Left ventricle myocardium inferior (tissue), 1 donor: ENCODE measurements at regions not wholly inside any gene's neighbourhood (a gene's known extent, or its start where the extent isn't known, plus 50 kb on each side); places are given as distances from the start of the nearest gene placed in this dataset.

Experiments used
- DNase-seq: peaks from one replicate; pipeline ENCODE4 v3.0.0-alpha.2; 2020
- H3K27ac ChIP-seq: fragments of 200-600 bp; replicated peaks from 2 replicates; pipeline ENCODE4 v1.8.0; 2021
- H3K27me3 ChIP-seq: fragments of 200-600 bp; 2 replicates; pipeline ENCODE4 v1.8.0; 2021; ENCODE audit warnings: low read depth
- H3K36me3 ChIP-seq: fragments of 200-600 bp; 2 replicates; pipeline ENCODE4 v1.8.0; 2021
- H3K4me1 ChIP-seq: fragments of 200-600 bp; 2 replicates; pipeline ENCODE4 v1.8.0; 2021
- H3K4me3 ChIP-seq: fragments of 200-600 bp; 2 replicates; pipeline ENCODE4 v1.8.0; 2021; ENCODE audit warnings: mild to moderate bottlenecking, moderate library complexity
- H3K9me3 ChIP-seq: fragments of 200-600 bp; replicated peaks from 2 replicates; pipeline ENCODE4 v1.8.0; 2021
- intact Hi-C: fragments of 100-400 bp; cut with micrococcal nuclease; formaldehyde crosslinking; loops from one replicate; pipeline ENCODE4 v1.11.0; 2022
- TF ChIP-seq, protein P1 (sequence below): fragments of 200-600 bp; IDR thresholded peaks from 2 replicates; pipeline ENCODE4 v1.8.0; 2021; ENCODE audit warnings: antibody characterized with exemption, mild to moderate bottlenecking, borderline replicate concordance
- donor health status: DM: no; HTN: yes; CAD: no; lungs with severe emphysema.

DNA sequence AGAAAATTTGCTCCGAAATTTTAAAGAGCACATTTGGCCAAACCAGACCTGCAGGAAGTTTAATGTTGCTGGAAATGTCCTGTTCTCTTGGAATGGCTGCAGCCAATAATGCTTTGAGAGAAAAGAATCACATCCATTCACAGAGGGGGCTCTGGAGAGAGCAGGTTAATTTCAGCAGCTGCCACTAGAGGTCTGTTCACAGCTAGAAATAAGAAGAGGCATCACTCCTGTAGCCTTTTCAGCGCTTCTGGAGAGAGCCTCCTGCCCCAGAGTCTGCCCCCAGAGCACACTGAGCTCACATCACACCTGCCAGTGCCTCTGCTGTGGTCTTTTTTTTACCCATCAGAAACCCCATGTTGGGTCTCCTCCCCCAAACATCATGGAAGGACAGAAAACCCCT, 124.8 kb upstream of the RAD23B start:
- Histone ChIP-seq H3K9me3 (peaks cover 12% of the 10 kb centered on the region), H3K4me3 (no peak overlapping the region), H3K27ac (no peak overlapping the region), H3K36me3 (no peaks in the 10 kb centered on the region), H3K27me3 (no peaks in the 10 kb centered on the region), H3K4me1 (no peaks in the 10 kb centered on the region)
- TF ChIP-seq, protein P1, sequence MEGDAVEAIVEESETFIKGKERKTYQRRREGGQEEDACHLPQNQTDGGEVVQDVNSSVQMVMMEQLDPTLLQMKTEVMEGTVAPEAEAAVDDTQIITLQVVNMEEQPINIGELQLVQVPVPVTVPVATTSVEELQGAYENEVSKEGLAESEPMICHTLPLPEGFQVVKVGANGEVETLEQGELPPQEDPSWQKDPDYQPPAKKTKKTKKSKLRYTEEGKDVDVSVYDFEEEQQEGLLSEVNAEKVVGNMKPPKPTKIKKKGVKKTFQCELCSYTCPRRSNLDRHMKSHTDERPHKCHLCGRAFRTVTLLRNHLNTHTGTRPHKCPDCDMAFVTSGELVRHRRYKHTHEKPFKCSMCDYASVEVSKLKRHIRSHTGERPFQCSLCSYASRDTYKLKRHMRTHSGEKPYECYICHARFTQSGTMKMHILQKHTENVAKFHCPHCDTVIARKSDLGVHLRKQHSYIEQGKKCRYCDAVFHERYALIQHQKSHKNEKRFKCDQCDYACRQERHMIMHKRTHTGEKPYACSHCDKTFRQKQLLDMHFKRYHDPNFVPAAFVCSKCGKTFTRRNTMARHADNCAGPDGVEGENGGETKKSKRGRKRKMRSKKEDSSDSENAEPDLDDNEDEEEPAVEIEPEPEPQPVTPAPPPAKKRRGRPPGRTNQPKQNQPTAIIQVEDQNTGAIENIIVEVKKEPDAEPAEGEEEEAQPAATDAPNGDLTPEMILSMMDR = peak; percentile 59
- no peak for DNase-seq
- intact Hi-C loops = no loop called here

DNA sequence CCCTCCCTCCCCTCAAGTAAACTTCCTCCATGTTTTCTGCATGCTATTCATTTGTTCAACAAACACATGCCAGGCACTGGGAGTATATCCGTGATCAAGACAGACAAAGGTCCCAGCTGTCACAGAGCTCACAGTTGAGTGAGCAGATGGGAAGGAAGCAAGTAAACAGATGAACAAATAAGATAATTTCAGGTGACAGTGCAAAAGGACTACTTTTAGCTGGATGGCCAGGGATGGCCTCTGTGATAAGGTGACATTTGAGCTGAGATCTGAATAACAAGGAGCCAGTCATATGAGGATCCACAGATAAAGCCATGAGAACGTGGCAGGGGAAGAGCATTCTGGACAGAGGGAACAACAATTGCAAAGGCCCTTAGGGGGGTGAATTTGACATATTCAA, 121.7 kb upstream of the RAD23B start:
- TF ChIP-seq, protein P1 = no peak
- Histone ChIP-seq H3K27ac (no peak overlapping the region), H3K9me3 (peaks cover 12% of the 10 kb centered on the region), H3K4me3 (no peak overlapping the region), H3K4me1 (no peaks in the 10 kb centered on the region), H3K36me3 (no peaks in the 10 kb centered on the region), H3K27me3 (no peaks in the 10 kb centered on the region)
- no peak for DNase-seq
- intact Hi-C loops = no loop called here

DNA sequence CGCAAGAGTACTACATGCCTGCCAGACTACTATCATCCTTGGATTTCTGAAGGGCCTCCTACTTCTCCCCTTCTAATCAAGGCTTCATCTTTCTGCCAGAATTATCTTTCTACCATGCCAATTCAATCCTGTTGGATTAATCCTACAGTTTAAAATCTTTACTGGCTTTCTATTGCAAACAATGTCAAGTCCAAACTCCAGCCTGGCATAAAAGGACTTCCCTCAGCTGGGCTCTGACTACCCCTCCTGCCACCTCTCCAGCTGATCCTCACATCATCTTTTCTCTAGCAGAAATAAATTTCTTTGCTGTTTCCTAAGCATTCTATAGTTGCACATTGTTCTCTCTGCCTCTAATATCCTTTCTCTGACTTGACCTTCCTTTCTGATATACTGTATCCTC, 119.7 kb upstream of the RAD23B start:
- Histone ChIP-seq H3K4me3 (no peak overlapping the region), H3K36me3 (no peaks in the 10 kb centered on the region), H3K9me3 (peaks cover 12% of the 10 kb centered on the region), H3K27me3 (no peaks in the 10 kb centered on the region), H3K27ac (no peak overlapping the region), H3K4me1 (no peaks in the 10 kb centered on the region)
- intact Hi-C loops = no loop called here
- no peak for DNase-seq
- TF ChIP-seq, protein P1 = no peak

GRCh38 chr9:107169796-107170195, 113.3 kb upstream of the RAD23B start:
- H3K27ac ChIP-seq = no peak overlapping the region
- TF ChIP-seq, protein P1 = no peak

DNA sequence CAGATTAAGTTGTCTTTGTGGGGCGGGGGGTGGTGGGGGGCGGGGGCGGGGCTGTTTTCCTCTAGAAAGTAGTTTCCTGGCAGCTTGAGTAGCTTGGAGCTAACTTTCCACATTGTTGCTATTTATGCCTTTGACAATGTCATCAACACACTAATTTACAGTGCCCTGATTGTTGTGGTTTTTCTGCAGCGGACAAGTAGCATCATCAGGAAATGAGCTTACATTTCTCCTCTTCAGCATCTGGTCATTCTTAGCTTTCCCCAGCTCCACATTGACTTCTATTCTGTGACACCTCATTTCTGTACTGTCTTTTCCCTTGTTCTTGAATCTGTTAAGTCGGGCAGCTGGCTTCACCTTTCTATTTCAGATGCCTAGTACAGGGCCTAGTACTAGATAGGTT, 112.3 kb upstream of the RAD23B start:
- Histone ChIP-seq H3K36me3 (no peaks in the 10 kb centered on the region), H3K4me3 (no peak overlapping the region), H3K9me3 (no peaks in the 10 kb centered on the region), H3K27me3 (no peaks in the 10 kb centered on the region), H3K27ac (no peak overlapping the region), H3K4me1 (peaks cover 20% of the 10 kb centered on the region)
- intact Hi-C loops = no loop called here
- TF ChIP-seq, protein P1 = no peak
- no peak for DNase-seq

More at GRCh38 chr9:107169796-107170195, 113.3 kb upstream of the RAD23B start:
- H3K4me1 ChIP-seq = peaks cover 10% of the 10 kb centered on the region
- no peak for DNase-seq
- H3K9me3 ChIP-seq = no peaks in the 10 kb centered on the region
- intact Hi-C loops = no loop called here
- no peak overlapping the region for H3K4me3 ChIP-seq
- no peaks in the 10 kb centered on the region for H3K27me3 ChIP-seq
- H3K36me3 ChIP-seq = no peaks in the 10 kb centered on the region
